Stimulated activated CD4-positive, alpha-beta T cell treated with anti-CD3 and anti-CD28 coated beads, Interleukin-2, amount 100 ng/mL, for 48 hours (primary cell): ENCODE measurements at regions not wholly inside any gene's neighbourhood (a gene's known extent, or its start where the extent isn't known, plus 50 kb on each side); places are given as distances from the start of the nearest gene placed in this dataset.

Experiments used
- DNase-seq, 2 donors: peaks; one replicate each; pipeline ENCODE4 v3.0.0-alpha.2; 2020

GRCh38 chr15:29411299-29411698 lies 141.7 kb upstream of the NSMCE3 start:
- DNase-seq, result no peak

GRCh38 chr15:29410338-29410737 lies 140.7 kb upstream of the NSMCE3 start:
- no peak for DNase-seq

GRCh38 chr15:29409890-29410289 lies 140.3 kb upstream of the NSMCE3 start:
- no peak for DNase-seq

GRCh38 chr15:29405564-29405963 lies 135.9 kb upstream of the NSMCE3 start:
- DNase-seq, result no peak

- DNase-seq, result no peak
These were observed 134.2 kb upstream of the NSMCE3 start for GRCh38 chr15:29403772-29404171.

GRCh38 chr15:29401644-29402043 lies 132.0 kb upstream of the NSMCE3 start:
- DNase-seq, result no peak

- DNase-seq, result no peak
These were observed 131.1 kb upstream of the NSMCE3 start for GRCh38 chr15:29400701-29401100.

- DNase-seq, result no peak
These were observed 129.3 kb upstream of the NSMCE3 start for GRCh38 chr15:29398907-29399306.

- no peak for DNase-seq
These were observed 126.7 kb upstream of the NSMCE3 start for GRCh38 chr15:29396176-29396811.

- DNase-seq, result no peak
These were observed 123.8 kb upstream of the NSMCE3 start for GRCh38 chr15:29393443-29393842.

GRCh38 chr15:29392358-29392757 lies 122.7 kb upstream of the NSMCE3 start:
- DNase-seq, result no peak

- DNase-seq, result no peak
These were observed 120.4 kb upstream of the NSMCE3 start for GRCh38 chr15:29390051-29390450.

- no peak for DNase-seq
These were observed 116.9 kb upstream of the NSMCE3 start for GRCh38 chr15:29386523-29386922.

GRCh38 chr15:29383367-29383766 lies 113.7 kb upstream of the NSMCE3 start:
- no peak for DNase-seq

- DNase-seq, result no peak
These were observed 113.2 kb upstream of the NSMCE3 start for GRCh38 chr15:29382862-29383261.

GRCh38 chr15:29380466-29380865 lies 110.8 kb upstream of the NSMCE3 start:
- DNase-seq, result no peak

- DNase-seq, result no peak
These were observed 110.0 kb upstream of the NSMCE3 start for GRCh38 chr15:29379647-29380046.

GRCh38 chr15:29377161-29377560 lies 107.5 kb upstream of the NSMCE3 start:
- DNase-seq, result no peak

- no peak for DNase-seq
These were observed 107.0 kb upstream of the NSMCE3 start for GRCh38 chr15:29376590-29376989.

GRCh38 chr15:29369261-29369660 lies 99.6 kb upstream of the NSMCE3 start:
- no peak for DNase-seq

- no peak for DNase-seq
These were observed 94.9 kb upstream of the NSMCE3 start for GRCh38 chr15:29364426-29365078.

GRCh38 chr15:29361560-29361959 lies 91.9 kb upstream of the NSMCE3 start:
- no peak for DNase-seq

- no peak for DNase-seq
These were observed 90.5 kb upstream of the NSMCE3 start for GRCh38 chr15:29360152-29360551.

GRCh38 chr15:29356786-29357185 lies 87.2 kb upstream of the NSMCE3 start:
- DNase-seq, result no peak

- DNase-seq, result no peak
These were observed 85.9 kb upstream of the NSMCE3 start for GRCh38 chr15:29355477-29355876.
